OCI-LY3 (cell line): ENCODE measurements at regions not wholly inside any gene's neighbourhood (a gene's known extent, or its start where the extent isn't known, plus 50 kb on each side); places are given as distances from the start of the nearest gene placed in this dataset.

Experiments used
- H2AFZ ChIP-seq: fragments of 200-600, 300-600 bp; shearing (Covaris generic); 2 replicates; pipeline ENCODE4 v1.6.0; 2014; ENCODE audit warnings: antibody characterized with exemption, low read depth, low read length
- H3K27ac ChIP-seq: fragments of 200-600, 300-600 bp; sonication (generic); 2 replicates; pipeline ENCODE4 v1.5.1; 2014; ENCODE audit warnings: mild to moderate bottlenecking, low read length, moderate library complexity, mixed read lengths
- H3K27me3 ChIP-seq: fragments of 200-600, 300-600 bp; sonication (generic); 2 replicates; pipeline ENCODE4 v1.6.1; 2014; ENCODE audit warnings: low read depth, low read length, mixed read lengths
- H3K36me3 ChIP-seq: fragments of 200-600, 300-600 bp; sonication (generic); replicated peaks from 2 replicates; pipeline ENCODE3; 2014; ENCODE audit warnings: low read depth, low read length, mixed read lengths
- H3K4me1 ChIP-seq: fragments of 300-600, 200-600 bp; sonication (generic); 2 replicates; pipeline ENCODE4 v1.6.1; 2014; ENCODE audit warnings: low read length, mixed read lengths
- H3K4me2 ChIP-seq: fragments of 200-600, 300-600 bp; sonication (generic); 2 replicates; pipeline ENCODE4 v1.6.1; 2014; ENCODE audit warnings: low read length, mixed read lengths
- H3K4me3 ChIP-seq: fragments of 300-600, 200-600 bp; sonication (generic); 2 replicates; pipeline ENCODE4 v1.5.1; 2014; ENCODE audit warnings: antibody characterized with exemption, mild to moderate bottlenecking, low read length, moderate library complexity
- H3K79me2 ChIP-seq: fragments of 300-600, 200-600 bp; shearing (Covaris generic); 2 replicates; pipeline ENCODE4 v1.6.1; 2014; ENCODE audit warnings: mild to moderate bottlenecking, low read length, mixed read lengths
- H3K9ac ChIP-seq: fragments of 300-600, 200-600 bp; shearing (Covaris generic); 2 replicates; pipeline ENCODE4 v1.6.0; 2014; ENCODE audit warnings: mild to moderate bottlenecking, low read length, moderate library complexity
- H3K9me3 ChIP-seq: fragments of 200-600, 300-600 bp; shearing (Covaris generic); 2 replicates; pipeline ENCODE4 v1.6.1; 2014; ENCODE audit warnings: low read length, mixed read lengths; ENCODE audit not compliant: insufficient read depth
- H4K20me1 ChIP-seq: fragments of 200-600, 300-600 bp; sonication (generic); 2 replicates; pipeline ENCODE4 v1.6.1; 2016; ENCODE audit warnings: low read length, mixed read lengths; ENCODE audit not compliant: insufficient read depth
- CTCF ChIP-seq: fragments of 200-600, 300-600 bp; sonication (generic); IDR thresholded peaks from 2 replicates; pipeline ENCODE4 v1.5.1; 2014; ENCODE audit warnings: antibody characterized with exemption, low read length, low read depth
- EZH2phosphoT487 ChIP-seq: fragments of 200-600 bp; shearing (Covaris generic); IDR thresholded peaks from 2 replicates; pipeline ENCODE4 v1.6.1; 2018; ENCODE audit warnings: antibody characterized with exemption, mixed run types, low read depth

GRCh38 chr5:166942948-166943347, 1348.5 kb upstream of the WWC1 start:
- Histone ChIP-seq H3K9me3 (no peaks in the 10 kb centered on the region), H3K79me2 (no peaks in the 10 kb centered on the region), H3K9ac (no peak overlapping the region), H3K27me3 (no peaks in the 10 kb centered on the region), H3K27ac (no peak overlapping the region), H4K20me1 (no peaks in the 10 kb centered on the region), H3K36me3 (no peaks in the 10 kb centered on the region), H3K4me1 (no peaks in the 10 kb centered on the region), H3K4me2 (no peak overlapping the region), H3K4me3 (no peak overlapping the region), H2AFZ (no peak overlapping the region)
- TF ChIP-seq CTCF (no peak), EZH2phosphoT487 (no peak)

DNA sequence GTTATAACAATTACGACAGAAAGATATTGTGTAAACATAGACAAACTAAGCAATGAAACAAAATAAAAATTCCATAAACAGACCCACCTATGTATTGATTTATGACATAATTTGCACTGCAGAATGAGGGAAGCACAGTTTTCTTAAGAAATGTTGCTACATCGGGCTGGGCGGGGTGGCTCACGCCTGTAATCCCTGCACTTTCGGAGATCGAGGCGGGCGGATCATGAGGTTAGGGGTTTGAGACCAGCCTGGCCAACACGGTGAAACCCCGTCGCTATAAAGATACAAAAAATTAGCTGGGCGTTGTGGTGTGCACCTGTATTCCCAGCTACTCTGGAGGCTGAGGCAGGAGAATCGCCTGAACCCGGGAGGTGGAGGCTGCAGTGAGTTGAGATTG, 1344.4 kb upstream of the WWC1 start:
- no peak overlapping the region for H2AFZ ChIP-seq
- H3K79me2 ChIP-seq: no peaks in the 10 kb centered on the region
- H3K36me3 ChIP-seq: no peaks in the 10 kb centered on the region
- no peak overlapping the region for H3K4me3 ChIP-seq
- no peaks in the 10 kb centered on the region for H3K9me3 ChIP-seq
- no peak overlapping the region for H3K9ac ChIP-seq
- H3K27ac ChIP-seq: no peak overlapping the region
- no peak overlapping the region for H3K4me2 ChIP-seq
- no peaks in the 10 kb centered on the region for H3K4me1 ChIP-seq
- TF ChIP-seq CTCF (no peak), EZH2phosphoT487 (no peak)
- H4K20me1 ChIP-seq: no peaks in the 10 kb centered on the region
- H3K27me3 ChIP-seq: no peaks in the 10 kb centered on the region

DNA sequence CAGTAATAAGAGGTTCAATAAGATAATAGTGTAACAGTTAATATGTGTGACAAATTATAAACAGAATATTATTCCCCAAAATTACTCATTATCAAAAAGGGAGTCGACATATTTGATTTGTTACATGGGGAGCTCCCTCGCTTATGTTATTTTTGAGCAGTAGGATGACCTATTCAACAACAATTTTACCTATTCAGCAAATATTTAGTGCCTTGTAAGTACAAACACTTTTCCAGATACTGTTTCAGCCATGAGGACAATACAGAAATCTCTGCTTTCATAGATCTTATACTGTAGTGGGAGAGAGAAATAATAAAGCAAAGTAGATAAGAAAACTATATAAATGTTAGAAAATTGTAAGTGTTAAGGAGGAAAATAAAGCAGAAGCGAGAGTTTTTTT, 1342.8 kb upstream of the WWC1 start:
- H3K79me2 ChIP-seq: no peaks in the 10 kb centered on the region
- no peak for TF ChIP-seq CTCF
- no peak for TF ChIP-seq EZH2phosphoT487
- no peak overlapping the region for H3K4me3 ChIP-seq
- no peak overlapping the region for H2AFZ ChIP-seq
- no peaks in the 10 kb centered on the region for H3K27me3 ChIP-seq
- no peak overlapping the region for H3K27ac ChIP-seq
- H3K36me3 ChIP-seq: no peaks in the 10 kb centered on the region
- no peaks in the 10 kb centered on the region for H3K4me1 ChIP-seq
- H3K4me2 ChIP-seq: no peak overlapping the region
- no peaks in the 10 kb centered on the region for H4K20me1 ChIP-seq
- no peaks in the 10 kb centered on the region for H3K9me3 ChIP-seq
- H3K9ac ChIP-seq: no peak overlapping the region

GRCh38 chr5:166952048-166952447, 1339.4 kb upstream of the WWC1 start:
- no peak overlapping the region for H3K4me2 ChIP-seq
- H3K27me3 ChIP-seq: no peaks in the 10 kb centered on the region
- no peaks in the 10 kb centered on the region for H3K4me1 ChIP-seq
- TF ChIP-seq CTCF (no peak), EZH2phosphoT487 (no peak)
- H3K79me2 ChIP-seq: no peaks in the 10 kb centered on the region
- H2AFZ ChIP-seq: no peak overlapping the region
- no peaks in the 10 kb centered on the region for H4K20me1 ChIP-seq
- no peaks in the 10 kb centered on the region for H3K9me3 ChIP-seq
- H3K36me3 ChIP-seq: no peaks in the 10 kb centered on the region
- H3K9ac ChIP-seq: no peak overlapping the region
- no peak overlapping the region for H3K27ac ChIP-seq
- H3K4me3 ChIP-seq: no peak overlapping the region
